Urothelium cell line (cell line): ENCODE measurements at regions not wholly inside any gene's neighbourhood (a gene's known extent, or its start where the extent isn't known, plus 50 kb on each side); places are given as distances from the start of the nearest gene placed in this dataset.
"Not testable (repeated sequence)": the region's sequence is repeated elsewhere in the genome, so short reads cannot be mapped to it uniquely, and the experiment has no call there.

ENCODE experiments used
- DNase-seq: peaks from one replicate; pipeline ENCODE4 v3.0.0; 2011; ENCODE audit warnings: low spot score, mixed read lengths
- FAIRE-seq: peaks from 2 replicates; lab custom pipeline; 2011; peaks lifted over from hg19 to GRCh38; lab: Jason Lieb, UNC

DNA sequence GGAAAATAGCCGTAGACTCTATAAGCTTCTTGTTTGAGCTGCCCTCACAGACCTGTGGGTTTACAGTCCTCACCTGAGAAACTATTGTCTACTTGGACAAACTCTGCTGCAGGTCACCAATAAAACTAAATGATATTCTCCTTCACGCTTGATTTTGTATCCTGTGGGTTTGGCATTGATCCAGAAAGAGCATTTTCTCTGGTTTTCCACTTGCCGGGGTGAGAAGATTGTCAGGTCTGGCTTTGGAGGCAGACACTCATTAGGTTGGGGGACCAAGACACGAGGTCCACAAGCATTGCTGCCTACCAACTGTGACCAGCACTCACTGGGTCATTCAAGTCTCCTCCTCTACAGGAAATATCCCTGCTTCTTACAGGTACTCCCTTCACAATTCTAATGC lies 68.5 kb downstream of the CDC14C start:
- no peak for DNase-seq
- FAIRE-seq, result no peak

DNA sequence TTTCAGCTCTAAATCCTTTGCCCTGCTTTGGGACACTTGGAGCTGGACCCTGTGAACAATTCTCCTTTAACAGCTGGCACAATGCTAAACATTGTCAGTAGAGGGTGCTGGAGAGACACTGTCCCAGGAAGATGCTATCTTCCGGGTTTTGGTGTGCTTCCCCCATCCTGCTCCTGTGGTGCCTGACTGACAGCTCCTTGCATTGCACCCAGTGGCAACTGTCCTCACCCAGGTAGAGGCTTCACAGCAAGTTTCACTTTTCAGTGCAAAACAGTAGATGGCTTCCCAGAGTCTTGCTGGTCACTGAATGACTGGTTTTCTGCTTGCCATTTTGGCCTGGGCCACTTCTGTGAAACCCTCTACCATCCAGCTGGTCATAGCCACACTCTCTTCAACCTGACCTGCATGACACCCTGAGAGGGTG lies 77.3 kb downstream of the CDC14C start:
- FAIRE-seq (peak; percentile 66), DNase-seq (peak; percentile 77)

DNA sequence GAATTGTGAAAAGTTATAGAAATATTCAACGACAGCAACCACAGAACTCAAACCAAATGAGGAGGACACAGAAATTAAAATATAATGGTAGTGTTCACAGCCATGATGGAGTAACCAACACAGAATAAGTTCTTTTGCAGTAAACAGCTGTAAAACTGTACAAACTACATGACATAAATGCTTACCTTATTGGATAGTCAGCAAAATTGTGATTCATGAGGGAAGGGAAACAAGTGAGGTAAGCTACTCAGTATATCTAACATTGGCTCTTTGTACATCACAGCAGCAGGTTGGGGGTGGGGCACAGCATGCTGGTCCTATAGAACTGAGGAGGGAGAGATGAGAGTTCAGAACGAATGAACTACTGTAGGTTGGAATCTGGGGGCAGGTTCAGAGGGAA lies 86.4 kb downstream of the CDC14C start:
- DNase-seq (no peak), FAIRE-seq (no peak)

DNA sequence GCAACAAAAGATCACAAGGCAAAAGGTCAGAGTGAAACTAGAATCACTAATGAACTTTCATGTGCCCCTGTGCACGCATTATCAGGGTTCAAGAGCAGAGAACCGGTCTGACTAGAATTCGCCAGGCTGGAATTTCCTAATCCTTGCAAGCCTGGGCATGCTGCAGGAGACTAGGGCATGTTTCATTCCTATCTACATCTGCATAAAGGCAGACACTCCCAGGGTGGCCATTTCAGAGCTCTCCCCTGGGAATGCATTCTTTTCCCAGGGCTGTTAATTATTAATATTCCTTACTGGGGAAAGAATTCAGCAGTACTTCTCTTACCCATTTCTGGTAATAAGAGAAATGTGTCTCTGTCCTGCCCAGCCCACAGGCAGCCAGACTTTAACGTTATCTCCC lies 90.5 kb downstream of the CDC14C start:
- no peak for FAIRE-seq
- no peak for DNase-seq

- FAIRE-seq (no peak), DNase-seq (no peak)
These were observed 95.8 kb downstream of the CDC14C start for GRCh38 chr7:49020145-49020544.

GRCh38 chr7:49022448-49022847 lies 98.1 kb downstream of the CDC14C start:
- DNase-seq (no peak), FAIRE-seq (no peak)

DNA sequence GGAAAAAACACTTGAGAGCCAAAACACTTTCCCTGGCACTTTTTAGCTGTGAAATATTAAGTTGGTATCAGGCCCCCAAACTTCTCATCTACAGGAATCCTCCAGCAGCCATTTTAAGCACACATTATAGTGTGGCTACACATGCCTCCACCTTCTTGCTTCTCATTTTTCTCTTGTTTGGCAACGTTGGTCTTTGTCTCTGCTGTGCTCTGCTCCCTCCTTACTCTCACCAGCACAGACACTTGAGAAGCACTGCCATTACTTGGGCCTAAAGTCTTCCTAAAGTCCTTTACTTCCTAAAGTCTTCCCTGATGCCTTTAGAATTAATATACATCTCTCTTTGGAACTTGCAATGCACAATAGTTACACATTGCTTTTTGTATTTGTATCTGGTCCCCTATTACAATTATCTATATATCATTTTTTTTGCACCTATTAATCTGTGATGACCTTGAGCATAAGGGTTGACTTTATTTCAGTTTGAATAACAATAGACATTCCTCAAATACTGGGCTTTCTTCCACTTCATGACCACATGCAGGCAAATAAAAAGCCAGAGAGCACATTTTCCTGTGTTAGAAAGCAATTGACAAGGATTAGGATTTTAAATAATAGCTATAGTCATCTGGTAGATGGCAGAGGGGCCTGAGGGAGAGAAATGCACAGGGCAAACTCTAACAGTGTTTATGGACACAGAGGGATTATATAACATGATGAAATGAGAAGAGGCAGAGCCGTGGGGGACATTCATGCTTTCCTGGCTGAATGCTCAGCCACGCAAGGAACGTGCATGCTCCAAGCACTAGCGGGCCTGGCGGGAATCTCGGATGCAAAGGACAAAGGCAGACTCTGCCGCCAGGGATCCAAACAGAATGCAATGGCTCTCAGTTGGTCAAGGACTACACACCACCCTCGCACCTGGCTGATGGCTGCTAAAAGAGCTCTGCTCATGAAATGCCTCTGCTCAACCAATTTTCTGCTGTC lies 99.3 kb downstream of the CDC14C start:
- FAIRE-seq (no peak), DNase-seq (no peak)

GRCh38 chr7:49030221-49030620 lies 105.9 kb downstream of the CDC14C start:
- no peak for DNase-seq
- FAIRE-seq, result no peak

- not testable (repeated sequence) for FAIRE-seq
These were observed 108.8 kb downstream of the CDC14C start for GRCh38 chr7:49033140-49033539.

DNA sequence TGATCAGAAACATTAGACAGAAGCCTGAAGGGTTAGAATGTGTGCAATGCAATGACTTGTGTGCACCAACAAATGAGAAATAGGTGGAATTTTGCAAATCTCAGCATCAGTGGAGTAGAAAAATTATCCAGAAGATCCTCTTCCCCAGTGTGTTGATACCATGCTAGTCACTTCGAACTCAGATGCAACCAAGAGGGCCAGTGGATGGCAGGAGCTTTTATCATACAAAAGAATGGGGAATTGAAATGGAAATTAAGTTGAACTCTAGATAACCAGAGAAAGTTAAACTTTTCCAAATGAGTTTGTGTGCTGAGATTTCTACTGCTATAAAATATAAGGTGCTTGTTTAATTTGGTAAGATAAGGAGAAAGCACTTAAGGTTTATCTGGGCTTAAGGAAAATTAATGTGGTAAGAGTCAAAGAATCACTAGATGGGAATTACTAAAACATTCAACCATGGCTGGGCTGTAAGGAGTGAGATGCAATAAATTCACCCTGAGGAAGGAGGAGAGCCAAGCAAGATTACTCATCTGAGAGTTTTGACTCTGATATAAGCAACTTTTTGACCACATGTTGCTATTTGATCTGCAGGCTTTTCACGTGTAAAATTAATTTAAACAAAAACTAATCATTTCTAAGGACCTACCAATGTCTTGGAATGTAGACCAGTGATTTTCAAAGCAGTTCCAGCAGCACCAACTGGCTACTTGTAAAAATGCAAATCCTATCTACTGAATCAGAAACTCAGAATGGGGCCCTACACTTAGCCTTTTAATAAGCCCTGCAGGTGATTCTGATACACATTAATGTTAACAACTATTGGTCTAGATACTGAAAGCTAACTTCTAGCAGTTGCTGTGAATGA lies 113.2 kb downstream of the CDC14C start:
- DNase-seq (no peak), FAIRE-seq (no peak)

More at GRCh38 chr7:49033140-49033539, 108.8 kb downstream of the CDC14C start:
- not testable (repeated sequence) for DNase-seq

DNA sequence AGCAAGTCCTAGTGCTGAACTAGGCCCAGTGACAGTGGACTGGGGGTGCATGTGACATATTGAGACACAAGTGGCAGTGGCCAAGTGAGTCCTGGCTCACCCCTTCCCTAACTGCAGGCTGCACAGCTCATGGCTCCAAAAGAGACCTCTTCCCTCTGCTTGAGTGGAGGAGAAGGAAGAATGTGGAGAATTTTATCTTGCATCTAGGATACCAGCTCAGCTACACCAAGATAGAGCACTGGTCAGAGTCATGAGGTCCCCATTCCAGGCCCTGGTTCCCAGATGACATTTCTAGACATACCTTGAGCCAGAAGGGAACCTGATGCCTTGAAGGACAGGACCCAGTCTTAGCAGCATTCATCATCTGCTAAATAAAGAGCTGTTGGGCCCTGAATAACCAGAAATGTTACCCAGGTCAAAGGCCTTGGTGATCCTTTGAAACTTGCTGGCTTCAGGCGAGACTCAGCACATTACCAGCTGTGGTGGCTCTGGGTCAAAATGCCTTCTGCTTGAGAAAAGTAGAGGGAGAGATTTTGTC lies 114.5 kb downstream of the CDC14C start:
- DNase-seq, result no peak
- FAIRE-seq, result no peak

GRCh38 chr7:49060743-49061142 lies 136.4 kb downstream of the CDC14C start:
- DNase-seq (no peak), FAIRE-seq (no peak)

DNA sequence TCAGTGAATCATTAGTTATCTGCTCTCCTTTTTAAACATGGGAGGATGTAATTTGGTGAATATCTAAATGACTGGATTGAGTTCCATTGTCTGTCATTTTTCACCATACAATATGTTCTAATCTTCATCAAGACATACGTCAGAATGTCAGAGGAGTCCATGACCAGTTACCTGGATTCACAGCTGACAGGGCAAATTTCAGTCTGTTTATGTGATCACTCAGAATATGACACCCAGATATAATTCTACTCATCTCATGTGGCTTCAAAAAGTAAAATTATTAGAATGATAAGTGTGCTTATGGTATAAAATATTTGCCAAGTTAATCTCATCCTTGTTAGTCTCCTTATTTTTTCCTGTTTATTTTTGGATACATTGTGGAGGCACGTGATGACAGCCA lies 150.2 kb downstream of the CDC14C start:
- DNase-seq, result no peak
- no peak for FAIRE-seq

DNA sequence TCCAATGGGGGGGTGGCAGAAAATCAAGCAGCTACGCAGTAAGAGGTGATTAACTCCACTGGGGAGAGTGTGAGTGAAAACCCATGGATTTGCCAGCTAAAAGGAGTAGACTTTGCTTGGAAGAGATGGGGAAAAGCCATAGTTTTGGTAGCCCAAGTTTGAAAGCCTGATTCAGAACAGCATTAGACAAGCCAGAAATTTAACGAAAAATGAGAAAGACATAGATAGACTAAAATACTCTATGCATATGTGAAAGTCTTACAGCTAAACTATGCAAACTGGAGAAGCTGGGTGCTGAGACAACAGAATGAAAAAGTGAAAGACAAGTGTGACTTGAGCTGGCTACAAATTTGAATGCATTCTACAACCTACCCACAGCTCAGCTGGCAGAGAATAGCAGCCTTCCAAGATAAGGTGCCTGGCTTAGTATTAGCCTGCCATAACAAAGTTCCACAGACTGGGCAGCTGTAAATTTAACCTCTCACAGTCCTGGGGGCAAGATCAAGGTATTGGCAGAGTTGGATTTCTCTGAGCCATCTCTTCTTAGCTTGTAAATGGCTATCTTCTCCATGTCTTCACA lies 156.6 kb downstream of the CDC14C start:
- DNase-seq (no peak), FAIRE-seq (no peak)

DNA sequence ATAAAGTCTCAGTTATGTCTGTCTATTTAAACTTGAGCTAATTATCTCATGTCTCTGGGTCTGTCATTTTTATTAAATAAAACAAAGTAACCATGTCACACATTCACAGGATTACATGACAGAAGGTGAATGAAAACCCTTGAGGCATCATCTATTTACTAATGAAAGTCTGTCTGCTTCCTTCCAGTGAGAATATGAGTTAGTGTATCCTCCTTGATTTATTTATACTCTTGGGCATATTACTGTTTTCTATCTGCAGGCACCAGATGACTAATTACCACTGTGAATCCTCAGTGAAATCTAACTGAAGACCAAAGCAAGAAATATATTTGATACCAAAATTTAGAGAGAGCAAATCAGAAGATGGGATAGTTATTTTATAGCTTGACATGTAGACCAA lies 163.7 kb downstream of the CDC14C start:
- FAIRE-seq, result no peak
- DNase-seq, result no peak

DNA sequence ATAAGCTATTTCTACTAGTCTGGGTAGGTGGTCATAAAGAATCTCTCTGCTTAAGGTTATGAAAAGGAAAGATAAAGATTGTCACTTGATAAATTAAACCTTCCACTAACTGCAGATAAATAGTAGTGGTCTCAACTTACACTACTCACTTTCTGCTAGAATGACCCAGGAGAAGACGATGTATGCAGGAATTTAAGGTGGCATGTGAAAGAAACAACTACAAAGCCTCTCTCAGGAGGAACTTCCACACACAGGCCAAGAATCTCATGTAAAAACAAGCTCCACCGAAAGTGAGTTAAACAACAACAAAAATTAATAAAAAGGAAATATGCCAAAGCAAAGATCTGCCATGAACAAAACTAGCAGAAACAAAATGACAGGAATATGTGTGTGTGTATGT lies 165.4 kb downstream of the CDC14C start:
- DNase-seq, result no peak
- FAIRE-seq, result no peak

GRCh38 chr7:49091089-49091488 lies 166.7 kb downstream of the CDC14C start:
- no peak for DNase-seq
- no peak for FAIRE-seq

GRCh38 chr7:49091519-49091918 lies 167.2 kb downstream of the CDC14C start:
- no peak for FAIRE-seq

GRCh38 chr7:49093218-49093617 lies 168.9 kb downstream of the CDC14C start:
- DNase-seq (no peak), FAIRE-seq (no peak)

More at GRCh38 chr7:49091519-49091918, 167.2 kb downstream of the CDC14C start:
- no peak for DNase-seq

- no peak for FAIRE-seq
- DNase-seq, result no peak
These were observed 170.5 kb downstream of the CDC14C start for GRCh38 chr7:49094866-49095265.
